NCI-H146 treated with DMSO at 0.1 percent for 48 hours (cell line): ENCODE measurements at regions not wholly inside any gene's neighbourhood (a gene's known extent, or its start where the extent isn't known, plus 50 kb on each side); places are given as distances from the start of the nearest gene placed in this dataset.

Experiments used
- DNase-seq: peaks from one replicate; lab custom pipeline; 2025; ENCODE audit not compliant: unreplicated experiment; lab: John Stamatoyannopoulos, UW

- DNase-seq = peak; percentile 28
Observed at GRCh38 chr6:8219352-8219943, 117.1 kb upstream of the EEF1E1 start.

DNA sequence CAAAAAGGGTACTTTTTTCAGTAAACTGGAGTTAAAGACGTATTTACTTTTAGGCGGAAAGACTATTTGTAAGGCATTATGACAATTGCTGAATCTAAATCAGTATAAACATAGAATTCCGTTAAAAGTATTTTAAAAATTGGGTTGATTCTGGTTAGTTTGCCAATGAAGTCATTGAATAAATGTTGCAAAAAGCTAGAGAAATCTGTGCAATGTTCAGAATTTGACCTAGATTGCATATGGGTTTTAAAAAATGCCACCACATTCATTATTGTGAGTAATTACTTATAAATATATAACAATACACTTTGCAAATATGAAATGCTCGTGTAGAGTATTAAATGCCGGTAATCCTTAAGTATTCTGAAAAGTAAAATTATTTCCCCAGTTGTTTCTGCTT, 116.5 kb upstream of the EEF1E1 start:
- no peak for DNase-seq

- DNase-seq = no peak
Observed at GRCh38 chr6:8215631-8216030, 113.3 kb upstream of the EEF1E1 start.

- no peak for DNase-seq
Observed at GRCh38 chr6:8213995-8214394, 111.6 kb upstream of the EEF1E1 start.

DNA sequence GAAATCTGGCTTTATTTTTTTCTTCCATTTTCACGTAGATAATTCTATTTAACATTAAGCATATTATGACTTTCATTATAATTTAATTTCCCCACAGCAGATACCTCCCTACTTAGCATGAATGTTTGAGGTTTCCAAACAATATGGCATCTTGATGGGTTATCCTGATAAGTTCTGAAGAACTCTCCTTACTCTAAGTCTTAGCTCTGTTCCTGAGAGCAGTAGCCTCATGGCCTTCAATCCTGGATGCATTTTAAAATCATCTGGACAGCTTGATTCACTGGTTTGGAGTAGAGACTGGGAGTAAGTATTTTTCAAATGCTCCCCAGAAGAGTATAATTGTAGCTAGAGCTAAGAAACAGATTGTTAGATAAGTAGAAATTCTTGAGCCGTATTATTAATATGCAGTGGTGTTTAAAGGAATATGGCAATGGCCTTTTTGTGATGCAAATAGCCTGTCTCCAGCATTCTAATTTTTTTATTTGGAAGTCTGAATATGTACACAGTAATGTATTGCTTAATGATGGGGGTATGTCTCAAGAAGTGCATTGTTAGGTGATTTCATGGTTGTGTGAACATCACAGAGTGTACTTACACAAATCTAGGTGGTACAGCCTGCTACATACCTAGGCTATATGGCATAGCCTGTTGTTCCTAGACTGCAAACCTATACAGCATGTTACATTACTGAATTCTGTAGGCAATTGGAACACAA, 110.5 kb upstream of the EEF1E1 start:
- DNase-seq = no peak

GRCh38 chr6:8207869-8208191, 105.5 kb upstream of the EEF1E1 start:
- no peak for DNase-seq

GRCh38 chr6:8207191-8207868, 105.0 kb upstream of the EEF1E1 start:
- no peak for DNase-seq

GRCh38 chr6:8203337-8203736, 101.0 kb upstream of the EEF1E1 start:
- DNase-seq = no peak

GRCh38 chr6:8201679-8202078, 99.3 kb upstream of the EEF1E1 start:
- no peak for DNase-seq

- no peak for DNase-seq
Observed at GRCh38 chr6:8200255-8200654, 97.9 kb upstream of the EEF1E1 start.

GRCh38 chr6:8195714-8196102, 93.4 kb upstream of the EEF1E1 start:
- DNase-seq = no peak

DNA sequence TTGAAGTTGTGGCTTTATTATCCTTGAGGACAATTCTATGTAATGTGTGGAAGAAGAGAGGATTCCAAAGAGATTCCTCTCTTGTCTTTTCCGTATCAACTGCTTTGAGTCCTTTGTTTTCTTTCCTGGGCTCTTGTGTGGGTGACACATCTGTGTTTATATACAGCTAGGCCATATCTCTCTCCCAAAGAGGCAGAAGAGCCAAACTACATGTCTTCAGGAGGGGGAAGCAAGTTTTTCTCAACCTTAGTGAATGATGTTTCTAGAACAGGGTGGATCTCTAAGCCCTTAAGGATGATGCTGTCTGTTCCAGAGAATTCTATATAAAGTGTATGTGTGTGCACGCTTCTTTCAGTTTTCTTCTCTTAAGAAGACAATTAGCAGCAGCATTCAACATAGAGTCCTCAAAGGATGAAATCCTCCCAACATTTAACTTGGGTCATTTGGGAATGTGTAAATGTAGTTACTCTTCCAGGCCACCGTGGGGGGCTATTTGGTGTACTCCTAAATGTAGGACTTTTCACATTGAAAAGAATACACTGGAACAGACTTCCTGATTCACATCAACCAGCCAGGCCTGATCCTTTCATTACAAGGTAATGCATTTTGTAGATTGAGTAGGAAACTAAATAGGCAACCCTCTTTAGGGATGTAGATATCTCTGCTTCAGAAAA, 92.8 kb upstream of the EEF1E1 start:
- no peak for DNase-seq

- DNase-seq = no peak
Observed at GRCh38 chr6:8194490-8194889, 92.1 kb upstream of the EEF1E1 start.

GRCh38 chr6:8193541-8193940, 91.2 kb upstream of the EEF1E1 start:
- no peak for DNase-seq

GRCh38 chr6:8192597-8192996, 90.2 kb upstream of the EEF1E1 start:
- no peak for DNase-seq

DNA sequence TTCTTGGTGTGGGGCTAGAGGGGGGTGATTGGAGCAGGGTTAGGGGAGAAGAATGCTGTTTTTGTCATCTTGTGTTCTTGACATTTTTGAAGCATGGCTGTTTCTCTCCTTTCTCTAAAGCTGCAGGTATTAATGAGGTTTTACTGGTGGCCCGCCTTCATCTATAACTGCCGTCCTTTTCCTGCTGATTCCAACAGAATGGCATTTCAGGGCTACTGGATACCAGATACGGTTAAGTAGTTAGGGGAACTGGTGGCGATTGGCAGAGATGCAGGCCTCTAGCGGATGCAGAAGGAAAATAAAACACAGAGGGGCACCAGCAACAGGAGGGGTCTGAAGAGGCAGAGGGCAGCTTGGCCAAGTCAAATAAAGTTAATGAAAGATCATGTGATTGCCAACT, 89.7 kb upstream of the EEF1E1 start:
- DNase-seq = peak; percentile 26

DNA sequence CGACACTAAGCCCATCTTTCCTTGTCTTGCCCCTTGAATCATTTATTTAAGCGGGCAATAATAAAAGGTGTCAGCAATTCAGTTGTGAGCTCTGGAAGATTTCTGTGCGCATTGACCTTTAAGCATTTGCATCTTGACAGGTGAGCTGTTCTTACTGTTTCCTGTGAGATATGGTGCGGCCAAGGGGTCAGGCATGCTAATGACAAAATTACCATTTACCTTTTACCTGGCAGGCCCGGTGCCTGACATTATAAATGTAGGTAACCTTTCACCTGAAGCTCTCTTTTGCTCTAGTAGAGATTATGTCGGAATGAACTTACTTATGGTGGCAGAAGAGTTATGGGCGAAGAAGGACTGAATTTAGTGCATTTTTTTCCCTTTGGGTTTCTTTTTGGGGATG, 89.3 kb upstream of the EEF1E1 start:
- no peak for DNase-seq

GRCh38 chr6:8187209-8187608, 84.9 kb upstream of the EEF1E1 start:
- no peak for DNase-seq

- DNase-seq = no peak
Observed at GRCh38 chr6:8182902-8183665, 80.7 kb upstream of the EEF1E1 start.

GRCh38 chr6:8181951-8182845, 79.8 kb upstream of the EEF1E1 start:
- no peak for DNase-seq
